HG02571 (cell line): ENCODE measurements at regions not wholly inside any gene's neighbourhood (a gene's known extent, or its start where the extent isn't known, plus 50 kb on each side); places are given as distances from the start of the nearest gene placed in this dataset.

ENCODE experiments used
- ATAC-seq: cut with Tn5 transposase; IDR thresholded peaks from one replicate; pipeline ENCODE4 v1.9.1; 2021; ENCODE audit warnings: mild to moderate bottlenecking, moderate library complexity; ENCODE audit not compliant: unreplicated experiment

DNA sequence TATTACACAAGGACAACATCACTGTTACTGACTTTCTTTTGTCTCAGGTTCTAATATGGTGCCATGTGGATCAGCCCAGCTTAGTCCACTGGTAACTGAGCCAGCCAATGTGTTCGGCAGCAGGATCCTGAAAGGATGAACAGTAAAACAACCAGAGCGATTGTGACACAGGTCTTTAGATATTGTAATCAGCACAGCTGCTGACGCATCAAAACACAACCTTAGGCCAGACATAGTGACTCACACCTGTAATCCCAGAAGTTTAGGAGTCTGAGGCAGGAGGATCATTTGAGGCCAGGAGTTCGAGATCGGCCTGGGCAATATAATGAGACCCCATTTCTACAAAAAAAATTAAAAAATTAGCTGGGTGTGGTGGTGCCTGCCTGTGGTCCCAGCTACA lies 183.4 kb upstream of the CDH20 start:
- no peak for ATAC-seq

GRCh38 chr18:61153571-61153970 lies 179.7 kb upstream of the CDH20 start:
- ATAC-seq = no peak

DNA sequence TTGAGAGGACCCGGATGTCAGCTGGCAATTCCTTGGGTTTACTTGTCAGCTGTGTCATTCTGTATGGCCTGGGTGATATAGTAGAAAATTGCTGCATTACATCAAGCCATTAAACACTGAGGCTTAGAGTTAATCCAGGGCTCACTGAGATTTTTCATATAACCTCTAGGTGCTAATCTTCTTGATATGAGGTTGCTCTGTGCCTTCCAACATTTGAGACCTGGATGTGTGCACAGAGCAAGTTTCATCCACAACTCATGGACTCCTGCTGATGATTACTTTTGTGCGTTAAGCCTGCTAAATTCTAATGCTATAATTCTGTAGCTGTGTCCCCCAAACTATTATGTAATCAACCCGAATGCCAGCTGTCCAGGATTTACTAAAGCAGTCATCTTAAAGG lies 178.4 kb upstream of the CDH20 start:
- no peak for ATAC-seq

- no peak for ATAC-seq
Observed at GRCh38 chr18:61155586-61155985, 177.6 kb upstream of the CDH20 start.

GRCh38 chr18:61157451-61157850 lies 175.8 kb upstream of the CDH20 start:
- ATAC-seq = no peak

DNA sequence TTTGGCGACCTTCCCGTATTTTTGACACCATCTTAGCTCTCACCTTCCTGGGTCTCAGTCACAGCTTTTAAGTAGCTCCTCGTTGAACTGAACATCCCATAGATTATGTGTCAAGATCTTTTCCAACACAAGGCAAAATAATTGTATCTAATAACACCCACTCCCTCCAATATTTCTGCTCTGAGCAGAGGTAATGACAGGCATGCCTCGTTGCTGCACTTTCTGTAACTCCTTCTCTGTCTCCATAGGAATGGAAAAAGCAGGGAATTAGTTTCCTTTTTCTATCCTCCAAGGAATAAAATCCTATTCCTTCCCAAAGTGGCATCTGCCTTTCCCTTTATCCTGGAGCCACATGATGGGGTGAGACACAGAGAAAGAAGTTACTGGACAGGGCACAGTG lies 174.0 kb upstream of the CDH20 start:
- no peak for ATAC-seq

GRCh38 chr18:61164321-61164720 lies 168.9 kb upstream of the CDH20 start:
- ATAC-seq = no peak

- no peak for ATAC-seq
Observed at GRCh38 chr18:61167902-61168301, 165.3 kb upstream of the CDH20 start.

- no peak for ATAC-seq
Observed at GRCh38 chr18:61169386-61169785, 163.8 kb upstream of the CDH20 start.

GRCh38 chr18:61172624-61173023 lies 160.6 kb upstream of the CDH20 start:
- no peak for ATAC-seq

- no peak for ATAC-seq
Observed at GRCh38 chr18:61173554-61173953, 159.7 kb upstream of the CDH20 start.

DNA sequence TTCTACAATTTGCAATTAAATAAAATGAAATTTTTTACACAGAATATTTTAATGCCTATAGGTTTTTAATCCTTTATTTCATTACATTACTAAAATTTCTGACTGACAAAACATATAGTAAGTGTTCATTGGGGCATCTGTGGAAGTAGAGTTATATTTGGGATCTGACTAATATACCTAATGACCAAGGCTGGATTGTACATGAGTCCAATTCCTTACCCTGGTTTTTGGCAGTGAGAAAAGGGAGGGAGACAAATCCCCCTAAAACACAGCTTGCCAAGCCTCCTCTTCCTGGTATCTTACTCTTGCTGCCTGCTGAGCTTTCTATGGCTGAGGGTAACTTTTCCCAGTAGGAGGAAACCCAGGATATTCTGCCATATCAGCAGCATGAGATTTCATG lies 149.4 kb upstream of the CDH20 start:
- ATAC-seq = no peak

DNA sequence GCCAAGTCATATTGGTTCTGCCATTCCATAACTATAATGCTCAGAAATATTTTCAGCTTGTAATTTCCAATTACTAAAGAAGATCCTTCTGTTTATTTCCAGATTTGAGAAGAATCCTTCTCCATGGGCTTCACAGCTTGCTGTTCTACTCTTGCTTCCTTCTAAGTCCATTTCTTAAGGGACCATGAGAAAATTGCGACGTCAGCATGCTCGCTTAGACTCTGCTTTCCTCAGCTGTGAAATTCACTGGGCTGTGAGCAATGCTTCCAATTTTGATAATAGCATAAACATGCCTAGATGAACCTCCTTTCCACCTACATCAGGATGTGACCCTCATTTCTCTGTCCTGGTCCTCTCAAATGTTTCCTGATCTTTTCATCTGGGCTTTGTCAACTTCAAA lies 145.3 kb upstream of the CDH20 start:
- no peak for ATAC-seq

GRCh38 chr18:61189376-61189775 lies 143.9 kb upstream of the CDH20 start:
- no peak for ATAC-seq

DNA sequence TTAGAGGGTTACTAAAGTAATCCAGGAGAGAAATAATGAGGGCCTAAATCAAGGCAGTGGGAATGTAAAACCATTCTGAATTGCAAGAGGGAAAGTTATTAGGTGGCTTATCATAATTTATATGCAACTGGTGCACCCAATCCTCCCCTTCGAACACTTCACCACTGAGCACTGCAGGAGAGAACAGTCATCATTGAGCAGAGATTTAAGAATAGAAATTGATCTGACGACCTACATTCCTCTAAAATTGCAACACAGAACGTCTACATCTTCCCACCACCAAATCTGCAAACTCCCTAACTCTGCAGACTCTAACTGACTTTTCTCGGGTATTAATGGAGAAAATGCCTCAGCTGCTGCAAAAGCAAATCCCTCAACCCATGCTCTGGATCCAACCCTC lies 138.5 kb upstream of the CDH20 start:
- ATAC-seq = no peak

DNA sequence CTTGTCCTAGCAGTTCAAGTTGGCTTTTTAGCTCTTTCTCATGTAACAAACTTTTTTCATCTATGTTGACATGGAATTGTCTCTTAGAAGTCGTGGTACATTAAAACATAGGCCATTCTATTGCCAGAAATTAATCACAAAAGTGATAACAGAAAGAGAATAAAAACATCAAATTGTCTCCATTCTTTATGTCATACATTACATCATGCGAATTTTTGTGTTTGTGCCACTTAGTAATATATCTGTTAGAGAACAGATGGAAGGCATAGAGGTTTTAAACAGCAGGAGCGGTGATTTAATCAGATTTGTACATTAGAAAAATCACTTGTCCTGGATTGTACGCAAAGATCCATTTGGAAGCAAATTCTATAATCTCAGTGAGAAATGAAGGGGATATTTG lies 136.5 kb upstream of the CDH20 start:
- no peak for ATAC-seq

DNA sequence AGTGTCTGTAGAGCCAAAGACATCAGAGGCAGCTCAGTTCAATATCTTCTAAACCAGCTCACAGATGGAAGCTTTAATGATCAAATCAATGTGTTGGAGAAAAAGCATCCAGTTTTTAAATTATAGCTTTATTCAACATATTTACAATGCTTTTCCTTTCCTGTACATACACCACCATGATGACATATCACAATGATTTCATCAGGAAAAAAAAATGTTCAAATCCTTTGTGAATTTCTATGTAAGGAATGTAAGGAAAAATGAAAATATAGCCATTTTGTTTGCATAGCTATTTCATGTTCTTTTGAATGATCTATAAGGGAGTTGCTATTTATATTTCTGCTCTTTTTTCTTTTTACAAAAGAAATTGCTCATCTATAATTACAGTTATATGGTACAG lies 134.7 kb upstream of the CDH20 start:
- no peak for ATAC-seq

GRCh38 chr18:61199171-61199848 lies 133.9 kb upstream of the CDH20 start:
- ATAC-seq = no peak

DNA sequence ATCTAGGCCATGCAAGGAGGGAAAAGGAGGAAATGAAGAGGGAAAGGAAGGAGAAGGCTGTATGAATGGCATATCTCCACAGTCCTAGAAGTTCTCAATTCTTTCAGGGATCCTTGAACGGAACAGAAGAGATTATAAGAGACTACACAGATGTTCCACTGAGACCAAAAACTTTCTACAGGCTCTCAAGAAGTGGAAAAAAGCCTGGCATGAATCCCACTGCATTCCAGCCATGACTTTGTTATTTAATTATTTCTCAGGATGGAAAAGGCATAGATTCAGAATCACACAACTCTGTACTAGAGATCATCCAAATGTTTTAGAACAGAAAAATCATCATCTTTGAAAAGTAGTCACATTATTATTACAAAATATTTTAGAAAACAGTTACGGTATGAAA lies 131.7 kb upstream of the CDH20 start:
- ATAC-seq = no peak

DNA sequence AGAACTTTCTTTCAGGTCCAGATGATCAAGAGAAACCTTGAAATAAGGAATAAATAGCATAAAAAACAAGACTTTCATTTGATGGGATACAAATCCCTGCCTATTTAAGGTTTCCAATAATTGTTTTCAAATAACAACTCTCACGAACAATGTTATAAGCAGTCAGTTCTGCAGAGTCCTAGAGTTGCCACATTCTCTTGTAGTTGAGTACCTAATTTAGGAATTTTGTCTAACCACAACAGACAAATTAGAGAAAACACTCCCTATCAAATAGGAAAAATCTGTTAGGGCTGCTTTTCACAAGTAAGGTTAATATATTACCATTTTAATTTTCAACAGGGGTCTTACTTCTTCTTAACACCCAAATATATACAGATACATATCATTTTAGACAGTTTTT lies 130.1 kb upstream of the CDH20 start:
- no peak for ATAC-seq

DNA sequence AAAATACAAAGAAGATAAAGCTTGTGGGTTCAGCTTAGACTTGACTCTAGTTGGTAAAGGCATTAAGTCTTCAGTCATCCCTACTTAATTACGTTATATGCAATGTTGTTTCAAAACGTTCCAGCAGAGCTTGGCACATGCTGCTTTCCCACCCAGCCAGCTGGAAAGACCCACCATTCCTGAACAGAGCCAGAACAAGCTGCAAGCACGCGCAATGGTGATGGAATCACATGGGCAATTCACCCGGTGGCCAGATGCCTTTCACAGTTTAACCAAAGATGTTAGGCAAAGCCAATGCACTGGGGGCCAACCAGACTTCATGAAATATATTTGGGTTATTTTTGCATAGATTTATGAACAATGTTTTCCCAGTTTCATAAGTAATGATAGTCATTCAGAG lies 123.4 kb upstream of the CDH20 start:
- no peak for ATAC-seq

- ATAC-seq = no peak
Observed at GRCh38 chr18:61216051-61216450, 117.2 kb upstream of the CDH20 start.

- ATAC-seq = no peak
Observed at GRCh38 chr18:61222206-61222605, 111.0 kb upstream of the CDH20 start.
